Suprapubic skin (tissue), 4 donors: ENCODE measurements at regions not wholly inside any gene's neighbourhood (a gene's known extent, or its start where the extent isn't known, plus 50 kb on each side); places are given as distances from the start of the nearest gene placed in this dataset.

Experiments used
- POLR2A ChIP-seq, 2 donors: fragments of 450-650 bp; IDR thresholded peaks; one replicate each; pipeline ENCODE4 v1.6.1; 2017; ENCODE audit warnings: antibody characterized with exemption in 2 of 2, mild to moderate bottlenecking in 2 of 2, moderate library complexity in 2 of 2
- POLR2AphosphoS5 ChIP-seq, 3 donors: sonication (generic); formaldehyde crosslinking; IDR thresholded peaks; one replicate each; pipeline ENCODE4 v1.6.1; 2017; ENCODE audit warnings: antibody characterized with exemption in 3 of 3
- TF ChIP-seq, protein P1 (sequence below), 2 donors: fragments of 200-600 bp in 1 of 2; fragments of 450-650 bp in 1 of 2; sonication (generic) in 1 of 2; IDR thresholded peaks; one replicate each; pipeline ENCODE4 v1.5.1; 2016 to 2019; ENCODE audit warnings: antibody characterized with exemption in 2 of 2, mild to moderate bottlenecking in 1 of 2, moderate library complexity in 1 of 2

DNA sequence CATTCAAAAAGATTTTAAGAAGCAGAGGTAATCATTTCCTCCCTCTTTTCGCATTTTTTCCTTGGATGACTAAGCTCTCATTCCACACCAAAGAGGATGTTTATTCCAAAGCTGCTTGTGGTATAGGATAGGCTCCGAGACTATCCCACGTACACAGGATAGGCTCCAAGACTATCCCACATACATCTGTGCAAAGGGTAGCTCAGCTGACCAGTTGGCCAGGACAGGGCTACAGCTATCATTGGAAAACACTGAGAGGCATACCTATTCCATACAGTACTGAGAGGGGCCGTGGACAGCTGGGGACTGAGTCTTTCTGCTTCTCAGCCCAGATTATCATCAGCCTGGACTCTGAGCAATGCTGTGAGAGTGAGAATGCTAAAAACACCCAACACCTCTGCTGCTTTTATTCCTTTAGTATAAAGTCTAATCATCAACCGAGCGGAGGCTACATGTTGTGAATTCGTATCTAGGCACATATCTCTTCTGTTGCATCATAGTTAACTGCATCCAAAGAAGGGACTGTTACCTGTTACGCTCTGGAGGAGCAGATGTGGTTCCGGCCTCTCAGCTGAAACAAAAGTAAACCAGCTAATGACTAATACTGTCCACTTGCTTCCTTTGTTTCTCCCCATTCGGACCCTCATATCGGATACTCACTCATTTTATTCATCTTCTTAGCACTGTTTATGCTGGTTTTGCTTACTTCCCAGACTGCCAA, 141.0 kb downstream of the TNFSF18 start:
- TF ChIP-seq, protein P1, sequence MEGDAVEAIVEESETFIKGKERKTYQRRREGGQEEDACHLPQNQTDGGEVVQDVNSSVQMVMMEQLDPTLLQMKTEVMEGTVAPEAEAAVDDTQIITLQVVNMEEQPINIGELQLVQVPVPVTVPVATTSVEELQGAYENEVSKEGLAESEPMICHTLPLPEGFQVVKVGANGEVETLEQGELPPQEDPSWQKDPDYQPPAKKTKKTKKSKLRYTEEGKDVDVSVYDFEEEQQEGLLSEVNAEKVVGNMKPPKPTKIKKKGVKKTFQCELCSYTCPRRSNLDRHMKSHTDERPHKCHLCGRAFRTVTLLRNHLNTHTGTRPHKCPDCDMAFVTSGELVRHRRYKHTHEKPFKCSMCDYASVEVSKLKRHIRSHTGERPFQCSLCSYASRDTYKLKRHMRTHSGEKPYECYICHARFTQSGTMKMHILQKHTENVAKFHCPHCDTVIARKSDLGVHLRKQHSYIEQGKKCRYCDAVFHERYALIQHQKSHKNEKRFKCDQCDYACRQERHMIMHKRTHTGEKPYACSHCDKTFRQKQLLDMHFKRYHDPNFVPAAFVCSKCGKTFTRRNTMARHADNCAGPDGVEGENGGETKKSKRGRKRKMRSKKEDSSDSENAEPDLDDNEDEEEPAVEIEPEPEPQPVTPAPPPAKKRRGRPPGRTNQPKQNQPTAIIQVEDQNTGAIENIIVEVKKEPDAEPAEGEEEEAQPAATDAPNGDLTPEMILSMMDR (IDR thresholded peaks at IDR 0.05): no peak
- no peak for TF ChIP-seq POLR2AphosphoS5 (IDR thresholded peaks at IDR 0.05)
- no peak for TF ChIP-seq POLR2A (IDR thresholded peaks at IDR 0.05)
